SU-DHL-6 (cell line): ENCODE measurements at regions not wholly inside any gene's neighbourhood (a gene's known extent, or its start where the extent isn't known, plus 50 kb on each side); places are given as distances from the start of the nearest gene placed in this dataset.

ENCODE experiments used
- H2AFZ ChIP-seq: fragments of 200-600 bp; sonication (generic); 2 replicates; pipeline ENCODE4 v1.6.1; 2014; ENCODE audit warnings: low read depth, mild to moderate bottlenecking, moderate library complexity, mixed read lengths, antibody characterized with exemption, low read length; ENCODE audit not compliant: severe bottlenecking
- H3F3A ChIP-seq: fragments of 200-600 bp; shearing (Covaris generic); 2 replicates; pipeline ENCODE4 v1.6.0; 2016; ENCODE audit warnings: antibody characterized with exemption, mild to moderate bottlenecking; ENCODE audit not compliant: insufficient read depth
- H3K27ac ChIP-seq: fragments of 200-600 bp; sonication (generic); 2 replicates; pipeline ENCODE4 v1.5.1; 2016; ENCODE audit warnings: low read depth, mild to moderate bottlenecking, low read length, moderate library complexity, mixed read lengths
- H3K27me3 ChIP-seq: fragments of 200-600 bp; sonication (generic), shearing (Covaris generic); 2 replicates; pipeline ENCODE4 v1.6.0; 2014; ENCODE audit warnings: mild to moderate bottlenecking, low read length
- H3K36me3 ChIP-seq: fragments of 200-600 bp; sonication (generic); 2 replicates; pipeline ENCODE4 v1.6.1; 2014; ENCODE audit warnings: mild to moderate bottlenecking, low read length, mixed read lengths
- H3K4me2 ChIP-seq: fragments of 300-600, 200-600 bp; shearing (Covaris generic), sonication (generic); 2 replicates; pipeline ENCODE4 v1.6.0; 2014; ENCODE audit warnings: low read length, low read depth, mild to moderate bottlenecking; ENCODE audit not compliant: poor library complexity, severe bottlenecking
- H3K4me3 ChIP-seq: fragments of 200-600 bp; sonication (generic); 2 replicates; pipeline ENCODE4 v1.5.1; 2014; ENCODE audit warnings: antibody characterized with exemption, low read length, mild to moderate bottlenecking, mixed read lengths; ENCODE audit not compliant: insufficient read depth, poor library complexity, severe bottlenecking
- H3K79me2 ChIP-seq: fragments of 200-600 bp; sonication (generic); 2 replicates; pipeline ENCODE4 v1.6.1; 2014; ENCODE audit warnings: mild to moderate bottlenecking, low read length, moderate library complexity; ENCODE audit not compliant: insufficient read depth
- H3K9ac ChIP-seq: fragments of 200-600 bp; sonication (generic); 2 replicates; pipeline ENCODE4 v1.7.0; 2014; ENCODE audit warnings: mild to moderate bottlenecking, low read length
- H3K9me2 ChIP-seq: fragments of 200-600 bp; sonication (generic); replicated peaks from 2 replicates; pipeline ENCODE4 v1.6.1; 2014; ENCODE audit warnings: low read length; ENCODE audit not compliant: insufficient read depth
- H3K9me3 ChIP-seq: fragments of 200-600 bp; sonication (generic); 2 replicates; pipeline ENCODE4 v1.6.1; 2014; ENCODE audit warnings: low read length, mixed read lengths; ENCODE audit not compliant: insufficient read depth
- H4K20me1 ChIP-seq: fragments of 200-600 bp; sonication (generic); 2 replicates; pipeline ENCODE4 v1.6.1; 2014; ENCODE audit warnings: low read depth, mild to moderate bottlenecking, antibody characterized with exemption, low read length, moderate library complexity, mixed read lengths
- CTCF ChIP-seq: fragments of 200-600 bp; sonication (generic); IDR thresholded peaks from one replicate; pipeline ENCODE4 v1.5.1; 2017; ENCODE audit warnings: antibody characterized with exemption, mild to moderate bottlenecking, low read length, moderate library complexity; ENCODE audit not compliant: insufficient read depth, poor library complexity, severe bottlenecking
- EZH2phosphoT487 ChIP-seq: fragments of 200-600 bp; sonication (generic), shearing (Covaris generic); conservative IDR thresholded peaks from 2 replicates; pipeline ENCODE4 v1.6.1; 2018; ENCODE audit warnings: mild to moderate bottlenecking, antibody characterized with exemption, low read length, moderate library complexity, mixed read lengths

- Histone ChIP-seq H3K9me2 (no peaks in the 10 kb centered on the region), H3K4me2 (no peak overlapping the region), H3K4me3 (no peak overlapping the region), H3F3A (no peaks in the 10 kb centered on the region), H3K27me3 (no peaks in the 10 kb centered on the region), H2AFZ (no peak overlapping the region), H3K9ac (no peak overlapping the region), H3K36me3 (no peaks in the 10 kb centered on the region), H3K9me3 (no peaks in the 10 kb centered on the region), H3K27ac (no peak overlapping the region), H4K20me1 (no peaks in the 10 kb centered on the region), H3K79me2 (no peaks in the 10 kb centered on the region)
- no peak for TF ChIP-seq EZH2phosphoT487
- no peak for TF ChIP-seq CTCF
Measured at GRCh38 chr1:221101807-221102605, 222.8 kb downstream of the HLX start.

DNA sequence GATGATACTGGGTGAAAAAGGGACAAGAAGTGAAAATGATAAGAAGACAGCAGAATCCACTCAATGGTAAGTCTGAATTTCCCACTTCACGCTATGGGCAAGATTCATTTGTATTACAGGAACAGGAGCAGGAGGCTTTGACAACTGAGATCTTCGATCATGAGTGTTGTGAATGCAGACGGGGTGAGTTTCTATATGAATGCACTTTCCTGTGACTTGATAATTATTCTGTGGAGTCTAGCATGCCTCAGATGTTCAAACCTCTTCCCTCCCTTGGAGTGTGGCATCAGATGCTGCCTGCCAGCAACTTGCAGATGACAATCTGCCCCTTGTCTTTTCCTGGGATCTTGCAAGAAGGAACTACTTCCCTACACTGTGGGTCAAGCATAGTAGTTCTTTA lies 225.4 kb downstream of the HLX start:
- Histone ChIP-seq H3K9ac (no peak overlapping the region), H3F3A (no peaks in the 10 kb centered on the region), H3K27ac (no peak overlapping the region), H3K9me2 (no peaks in the 10 kb centered on the region), H4K20me1 (no peaks in the 10 kb centered on the region), H3K9me3 (no peaks in the 10 kb centered on the region), H3K4me2 (no peak overlapping the region), H2AFZ (no peak overlapping the region), H3K36me3 (no peaks in the 10 kb centered on the region), H3K4me3 (no peak overlapping the region), H3K79me2 (no peaks in the 10 kb centered on the region), H3K27me3 (no peaks in the 10 kb centered on the region)
- no peak for TF ChIP-seq CTCF
- TF ChIP-seq EZH2phosphoT487 = no peak

GRCh38 chr1:221105578-221105977 lies 226.3 kb downstream of the HLX start:
- H3K36me3 ChIP-seq = no peaks in the 10 kb centered on the region
- H3K4me2 ChIP-seq = no peak overlapping the region
- no peaks in the 10 kb centered on the region for H3K27me3 ChIP-seq
- no peaks in the 10 kb centered on the region for H3K9me2 ChIP-seq
- H3K9ac ChIP-seq = no peak overlapping the region
- no peak overlapping the region for H3K27ac ChIP-seq
- no peak for TF ChIP-seq CTCF
- no peak for TF ChIP-seq EZH2phosphoT487
- no peaks in the 10 kb centered on the region for H3F3A ChIP-seq
- H3K9me3 ChIP-seq = no peaks in the 10 kb centered on the region
- no peak overlapping the region for H2AFZ ChIP-seq
- H4K20me1 ChIP-seq = no peaks in the 10 kb centered on the region
- H3K4me3 ChIP-seq = no peak overlapping the region
- H3K79me2 ChIP-seq = no peaks in the 10 kb centered on the region
